ENCODE measurements at regions not wholly inside any gene's neighbourhood (a gene's known extent, or its start where the extent isn't known, plus 50 kb on each side); places are given as distances from the start of the nearest gene placed in this dataset.

DNA sequence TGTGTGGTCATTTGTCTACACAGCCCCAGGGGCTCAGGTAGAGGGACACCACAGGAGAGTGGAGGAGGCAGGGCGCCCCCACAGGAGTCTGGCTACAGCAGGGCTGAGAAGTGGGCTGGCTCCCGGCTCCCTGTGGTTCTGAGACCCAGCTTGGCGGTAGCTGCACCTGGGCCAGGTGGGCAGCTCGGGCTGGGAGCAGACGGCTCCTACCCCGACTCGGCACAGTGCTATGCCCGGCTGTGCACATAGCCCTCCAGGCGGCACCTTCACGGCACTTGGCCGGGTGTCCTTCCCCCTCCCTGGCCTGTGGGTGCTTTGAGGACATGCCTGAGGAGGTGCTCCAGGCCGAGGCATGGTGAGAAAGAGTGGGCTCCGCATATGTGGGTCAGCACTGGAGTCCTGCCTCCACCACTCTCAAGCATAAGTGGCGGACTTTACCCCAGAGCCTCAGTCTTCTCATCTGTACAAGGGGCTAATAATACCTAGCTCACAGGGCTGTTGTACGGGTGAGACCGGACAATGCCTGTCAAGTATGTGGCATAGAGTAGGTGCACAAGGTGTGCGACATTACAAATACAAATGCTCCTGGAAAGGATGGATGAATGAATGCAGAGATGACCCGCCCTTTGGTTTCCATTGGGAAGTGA, 50.1 kb upstream of the JPH3 start:
- DNase-seq (ENCODE audit: low read depth), result no peak

DNA sequence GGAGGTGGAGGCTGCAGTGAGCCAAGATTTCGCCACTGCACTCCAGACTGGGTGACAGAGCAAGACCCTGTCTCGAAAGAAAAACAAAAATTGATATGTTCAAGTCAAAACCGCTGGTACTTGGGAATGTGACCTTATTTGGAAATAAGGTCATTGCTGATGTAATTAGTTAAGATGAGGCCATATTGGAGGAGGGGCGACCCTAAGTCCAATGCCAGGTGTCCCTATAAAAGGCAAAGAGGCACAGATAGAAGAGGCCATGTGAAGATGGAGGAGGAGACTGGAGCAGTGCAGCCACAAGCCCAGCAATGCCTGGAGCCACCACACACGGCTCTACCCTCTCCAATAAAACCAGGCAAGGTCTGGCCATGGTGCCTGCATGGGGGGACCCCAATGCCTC, 50.8 kb upstream of the JPH3 start:
- no peak for DNase-seq (ENCODE audit: low read depth)

DNA sequence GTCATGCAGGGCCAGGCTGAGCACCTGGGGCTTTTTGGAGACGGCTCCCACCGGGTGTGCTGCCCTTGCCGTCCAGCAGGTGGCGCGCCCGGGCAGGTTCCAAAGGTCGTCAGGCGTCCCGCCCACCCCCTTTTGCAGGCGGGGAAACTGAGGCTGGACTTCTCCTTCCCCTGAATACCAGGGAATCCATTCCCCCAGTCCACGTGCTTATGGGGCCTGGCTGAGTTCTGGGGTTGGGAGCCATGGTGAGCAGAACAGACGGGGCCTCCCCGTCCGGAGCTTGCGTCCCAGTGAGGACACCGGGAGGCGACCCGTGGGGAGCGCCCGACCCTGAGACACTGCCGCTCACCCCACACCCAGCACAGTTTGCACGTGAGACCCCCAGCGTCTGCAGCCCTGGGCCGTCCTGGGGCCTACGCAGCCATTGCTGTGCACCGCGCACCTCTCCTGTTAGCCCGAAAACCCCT, 51.8 kb upstream of the JPH3 start:
- peak; percentile 27 for DNase-seq (ENCODE audit: low read depth)

DNA sequence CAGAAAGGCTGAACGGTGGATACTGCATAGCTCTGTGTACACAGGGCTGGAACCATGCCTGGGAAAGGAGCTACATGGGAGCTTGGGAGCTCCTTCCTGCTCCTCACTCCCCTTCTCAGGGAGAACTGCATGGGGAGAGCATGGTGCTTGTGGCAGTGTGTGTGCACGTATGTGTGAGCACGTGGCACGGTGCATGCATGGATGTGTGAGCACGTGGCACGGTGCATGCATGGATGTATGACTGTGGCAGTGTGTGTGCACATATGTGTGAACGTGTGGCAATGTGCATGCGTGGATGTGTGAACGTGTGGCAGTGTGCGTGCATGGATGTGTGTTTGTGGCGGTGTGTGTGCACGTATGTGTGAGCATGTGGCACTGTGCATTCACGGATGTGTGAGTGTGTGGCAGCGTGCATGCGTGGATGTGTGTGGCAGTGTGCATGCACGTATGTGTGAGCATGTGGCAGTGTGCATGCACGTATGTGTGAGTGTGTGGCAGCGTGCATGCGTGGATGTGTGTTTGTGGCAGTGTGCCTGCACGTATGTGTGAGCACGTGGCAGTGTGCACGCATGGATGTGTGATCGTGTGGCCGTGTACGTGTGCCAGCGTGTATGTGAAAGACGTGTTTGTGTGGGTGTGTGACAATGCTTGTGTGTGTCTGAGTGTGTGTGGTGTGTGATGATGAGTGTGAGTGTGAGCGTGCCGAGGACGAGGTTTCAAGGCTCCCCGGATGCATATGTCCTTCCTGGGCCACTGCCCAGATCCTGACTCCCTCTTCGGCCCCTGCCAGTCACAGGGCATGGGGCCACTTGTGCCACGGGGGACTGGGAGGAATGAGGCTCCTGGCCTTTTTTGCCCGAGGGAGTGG, 52.4 kb upstream of the JPH3 start:
- no peak for DNase-seq (ENCODE audit: low read depth)

DNA sequence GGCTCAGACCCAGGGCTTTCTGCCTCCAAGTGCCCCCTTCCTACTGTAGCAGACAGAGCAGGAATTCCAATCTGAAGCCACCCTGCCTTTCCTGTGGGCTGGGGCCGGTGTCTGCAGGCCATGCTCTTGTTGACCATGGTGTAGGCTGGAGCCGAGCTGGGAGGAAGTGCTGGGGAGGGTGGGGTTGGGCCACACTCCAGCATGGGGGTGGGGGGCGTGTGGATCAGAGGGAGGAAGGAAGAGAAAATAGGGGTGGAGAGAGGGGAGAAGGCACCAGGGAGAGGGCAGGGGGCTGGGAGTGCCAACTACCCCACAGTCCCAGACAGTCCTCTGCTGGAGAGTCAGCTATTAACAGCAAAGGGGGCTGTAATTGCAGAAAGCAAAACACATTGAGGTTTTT, 54.3 kb upstream of the JPH3 start:
- DNase-seq (ENCODE audit: low read depth), result no peak

DNA sequence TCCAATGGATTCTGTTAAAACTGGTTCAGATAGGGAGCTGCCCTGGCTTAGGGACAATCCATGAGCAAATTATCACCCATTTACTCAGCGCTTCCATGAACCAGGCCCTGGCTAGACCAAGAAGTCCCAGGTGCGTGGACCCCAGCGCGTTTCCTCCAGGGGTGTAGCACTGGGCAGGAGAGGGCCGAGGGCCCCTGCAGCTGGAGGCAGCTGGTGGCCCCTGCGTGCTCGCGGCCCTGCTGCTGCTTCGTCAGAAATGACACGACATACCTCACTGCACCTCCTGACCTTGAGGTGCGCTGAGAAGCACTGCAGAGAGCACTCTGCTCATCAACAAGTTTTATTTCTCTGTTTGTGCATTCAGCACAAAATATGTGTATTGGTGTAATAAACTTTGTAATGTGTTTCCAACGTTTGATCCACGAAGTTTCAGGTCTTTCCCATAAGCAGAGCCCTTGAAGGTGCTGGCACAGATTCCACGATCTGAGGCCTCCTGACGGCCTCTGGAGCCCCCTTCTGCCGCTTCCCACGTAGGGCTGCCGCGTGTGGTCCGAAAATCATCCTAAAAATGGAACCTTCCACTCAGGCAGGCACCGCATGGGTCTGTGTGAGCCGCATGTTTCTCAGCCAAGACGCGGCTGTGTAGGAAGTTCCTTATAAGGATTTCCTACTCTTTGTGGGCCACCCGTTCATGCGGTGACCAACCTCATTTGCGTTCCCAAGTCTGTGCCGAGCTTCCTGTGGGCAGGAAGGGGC, 50.8 kb upstream of the ZCCHC14 start:
- DNase-seq (ENCODE audit: low read depth), result no peak

DNA sequence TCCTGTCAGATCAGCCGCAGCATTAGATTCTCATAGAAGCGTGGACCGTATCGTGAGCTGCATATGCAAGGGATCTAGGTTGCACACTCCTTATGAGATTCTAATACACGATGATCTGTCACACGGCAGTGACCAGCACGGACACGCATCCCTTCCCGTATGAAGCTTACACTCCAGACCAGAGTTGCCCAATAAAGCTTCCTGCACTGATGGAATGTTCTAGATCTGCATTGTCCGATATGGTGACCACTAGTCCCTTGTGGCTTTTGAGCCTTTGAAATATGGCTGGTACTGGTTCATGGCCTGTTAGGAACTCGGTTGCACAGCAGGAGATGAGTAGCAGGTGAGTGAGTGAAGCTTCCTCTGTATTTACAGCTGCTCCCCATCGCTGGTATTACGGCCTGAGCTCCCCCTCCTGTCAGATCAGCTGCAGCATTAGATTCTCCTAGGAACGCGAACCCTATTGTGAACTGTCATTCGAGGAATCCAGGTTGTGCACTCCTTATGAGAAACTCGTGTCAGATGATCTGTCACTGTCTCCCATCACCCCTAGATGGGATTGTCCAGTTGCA, 49.8 kb upstream of the ZCCHC14 start:
- DNase-seq (ENCODE audit: low read depth), result no peak

All from stimulated activated CD8-positive, alpha-beta memory T cell treated with anti-CD3 and anti-CD28 coated beads, Interleukin-12 subunit alpha, Interleukin-12 subunit beta, amount 100 ng/mL, for 4 hours (primary cell).